Lower leg skin (tissue), 3 donors: ENCODE measurements at regions not wholly inside any gene's neighbourhood (a gene's known extent, or its start where the extent isn't known, plus 50 kb on each side); places are given as distances from the start of the nearest gene placed in this dataset.

Experiments
- POLR2A ChIP-seq, 2 donors: fragments of 450-650 bp; IDR thresholded peaks; one replicate each; pipeline ENCODE4 v1.6.1; 2016 to 2017; ENCODE audit warnings: antibody characterized with exemption in 2 of 2, mild to moderate bottlenecking in 1 of 2, moderate library complexity in 1 of 2
- TF ChIP-seq, protein P1 (sequence below), 3 donors: fragments of 450-650 bp; IDR thresholded peaks; one replicate each; pipeline ENCODE4 v1.5.1; 2016; ENCODE audit warnings: antibody characterized with exemption in 3 of 3, mild to moderate bottlenecking in 3 of 3, moderate library complexity in 2 of 3

DNA sequence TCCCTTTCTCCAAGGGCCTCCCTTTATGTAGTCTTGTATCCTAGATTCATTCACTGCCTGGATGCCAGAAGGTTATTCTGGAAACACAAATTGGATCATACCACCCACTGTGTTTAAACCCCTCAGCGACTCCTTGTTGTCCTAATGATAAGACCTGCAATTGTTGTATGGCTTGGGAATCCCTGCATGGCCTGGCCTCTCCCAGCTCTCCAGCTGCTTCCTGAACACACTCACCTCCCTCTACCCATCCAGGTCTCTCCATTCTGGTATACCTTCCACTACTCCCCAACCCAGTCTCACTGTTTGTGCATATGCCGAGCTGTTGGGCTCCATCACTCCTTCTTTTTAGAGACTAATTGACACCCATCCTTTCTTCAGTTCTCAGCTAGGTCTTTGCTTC is 124.3 kb upstream of the ALX4 start:
- TF ChIP-seq, protein P1, sequence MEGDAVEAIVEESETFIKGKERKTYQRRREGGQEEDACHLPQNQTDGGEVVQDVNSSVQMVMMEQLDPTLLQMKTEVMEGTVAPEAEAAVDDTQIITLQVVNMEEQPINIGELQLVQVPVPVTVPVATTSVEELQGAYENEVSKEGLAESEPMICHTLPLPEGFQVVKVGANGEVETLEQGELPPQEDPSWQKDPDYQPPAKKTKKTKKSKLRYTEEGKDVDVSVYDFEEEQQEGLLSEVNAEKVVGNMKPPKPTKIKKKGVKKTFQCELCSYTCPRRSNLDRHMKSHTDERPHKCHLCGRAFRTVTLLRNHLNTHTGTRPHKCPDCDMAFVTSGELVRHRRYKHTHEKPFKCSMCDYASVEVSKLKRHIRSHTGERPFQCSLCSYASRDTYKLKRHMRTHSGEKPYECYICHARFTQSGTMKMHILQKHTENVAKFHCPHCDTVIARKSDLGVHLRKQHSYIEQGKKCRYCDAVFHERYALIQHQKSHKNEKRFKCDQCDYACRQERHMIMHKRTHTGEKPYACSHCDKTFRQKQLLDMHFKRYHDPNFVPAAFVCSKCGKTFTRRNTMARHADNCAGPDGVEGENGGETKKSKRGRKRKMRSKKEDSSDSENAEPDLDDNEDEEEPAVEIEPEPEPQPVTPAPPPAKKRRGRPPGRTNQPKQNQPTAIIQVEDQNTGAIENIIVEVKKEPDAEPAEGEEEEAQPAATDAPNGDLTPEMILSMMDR (IDR thresholded peaks at IDR 0.05), result no peak
- TF ChIP-seq POLR2A (IDR thresholded peaks at IDR 0.05), result no peak
